ENCODE measurements at regions not wholly inside any gene's neighbourhood (a gene's known extent, or its start where the extent isn't known, plus 50 kb on each side); places are given as distances from the start of the nearest gene placed in this dataset.

GRCh38 chr1:87558921-87559320, 230.2 kb downstream of the LMO4 start:
- TF ChIP-seq, protein P1, sequence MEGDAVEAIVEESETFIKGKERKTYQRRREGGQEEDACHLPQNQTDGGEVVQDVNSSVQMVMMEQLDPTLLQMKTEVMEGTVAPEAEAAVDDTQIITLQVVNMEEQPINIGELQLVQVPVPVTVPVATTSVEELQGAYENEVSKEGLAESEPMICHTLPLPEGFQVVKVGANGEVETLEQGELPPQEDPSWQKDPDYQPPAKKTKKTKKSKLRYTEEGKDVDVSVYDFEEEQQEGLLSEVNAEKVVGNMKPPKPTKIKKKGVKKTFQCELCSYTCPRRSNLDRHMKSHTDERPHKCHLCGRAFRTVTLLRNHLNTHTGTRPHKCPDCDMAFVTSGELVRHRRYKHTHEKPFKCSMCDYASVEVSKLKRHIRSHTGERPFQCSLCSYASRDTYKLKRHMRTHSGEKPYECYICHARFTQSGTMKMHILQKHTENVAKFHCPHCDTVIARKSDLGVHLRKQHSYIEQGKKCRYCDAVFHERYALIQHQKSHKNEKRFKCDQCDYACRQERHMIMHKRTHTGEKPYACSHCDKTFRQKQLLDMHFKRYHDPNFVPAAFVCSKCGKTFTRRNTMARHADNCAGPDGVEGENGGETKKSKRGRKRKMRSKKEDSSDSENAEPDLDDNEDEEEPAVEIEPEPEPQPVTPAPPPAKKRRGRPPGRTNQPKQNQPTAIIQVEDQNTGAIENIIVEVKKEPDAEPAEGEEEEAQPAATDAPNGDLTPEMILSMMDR (IDR thresholded peaks at IDR 0.05): no peak
- TF ChIP-seq POLR2A (IDR thresholded peaks at IDR 0.05): no peak

Measured in body of pancreas (tissue), 4 donors.